ENCODE measurements at regions not wholly inside any gene's neighbourhood (a gene's known extent, or its start where the extent isn't known, plus 50 kb on each side); places are given as distances from the start of the nearest gene placed in this dataset.

GRCh38 chr3:105083945-105084344, 282.8 kb upstream of the ALCAM start (continued):
- TF ChIP-seq YY1 (IDR thresholded peaks at IDR 0.05; ENCODE audit: low read depth, low read length) (no peak), MAX (IDR thresholded peaks at IDR 0.05) (no peak), EGR1 (IDR thresholded peaks at IDR 0.05; ENCODE audit: borderline replicate concordance, low read depth, low read length) (no peak)
